Stimulated activated CD8-positive, alpha-beta memory T cell treated with anti-CD3 and anti-CD28 coated beads, Interleukin-7, amount 100 ng/mL, for 48 hours (primary cell): ENCODE measurements at regions not wholly inside any gene's neighbourhood (a gene's known extent, or its start where the extent isn't known, plus 50 kb on each side); places are given as distances from the start of the nearest gene placed in this dataset.
"Not testable (repeated sequence)": the region's sequence is repeated elsewhere in the genome, so short reads cannot be mapped to it uniquely, and the experiment has no call there.

Experiments
- DNase-seq, 2 donors: peaks; one replicate each; pipeline ENCODE4 v3.0.0-alpha.2; 2020; ENCODE audit warnings: low read depth in 1 of 2; ENCODE audit errors: extremely low read depth in 1 of 2

DNA sequence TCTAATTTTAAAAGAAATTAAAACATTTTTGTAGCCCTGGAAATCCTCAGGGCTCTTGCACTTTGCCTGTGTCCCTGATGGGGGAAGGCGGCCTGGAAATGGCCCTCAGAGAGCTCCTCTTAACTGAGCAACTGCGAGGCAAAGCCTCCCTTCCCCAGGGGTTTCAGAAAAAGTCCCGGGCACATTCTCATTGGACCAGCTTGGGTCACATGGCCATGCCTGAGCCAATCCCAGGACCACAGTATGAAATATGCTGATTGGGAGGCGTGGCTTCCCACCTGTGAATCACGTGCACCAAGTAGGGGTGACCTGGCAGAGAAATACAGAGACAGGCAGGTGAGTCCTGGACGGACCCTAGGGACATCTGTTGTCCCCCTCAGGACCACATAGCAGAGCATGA is 90.4 kb upstream of the SFSWAP start:
- DNase-seq, result no peak

DNA sequence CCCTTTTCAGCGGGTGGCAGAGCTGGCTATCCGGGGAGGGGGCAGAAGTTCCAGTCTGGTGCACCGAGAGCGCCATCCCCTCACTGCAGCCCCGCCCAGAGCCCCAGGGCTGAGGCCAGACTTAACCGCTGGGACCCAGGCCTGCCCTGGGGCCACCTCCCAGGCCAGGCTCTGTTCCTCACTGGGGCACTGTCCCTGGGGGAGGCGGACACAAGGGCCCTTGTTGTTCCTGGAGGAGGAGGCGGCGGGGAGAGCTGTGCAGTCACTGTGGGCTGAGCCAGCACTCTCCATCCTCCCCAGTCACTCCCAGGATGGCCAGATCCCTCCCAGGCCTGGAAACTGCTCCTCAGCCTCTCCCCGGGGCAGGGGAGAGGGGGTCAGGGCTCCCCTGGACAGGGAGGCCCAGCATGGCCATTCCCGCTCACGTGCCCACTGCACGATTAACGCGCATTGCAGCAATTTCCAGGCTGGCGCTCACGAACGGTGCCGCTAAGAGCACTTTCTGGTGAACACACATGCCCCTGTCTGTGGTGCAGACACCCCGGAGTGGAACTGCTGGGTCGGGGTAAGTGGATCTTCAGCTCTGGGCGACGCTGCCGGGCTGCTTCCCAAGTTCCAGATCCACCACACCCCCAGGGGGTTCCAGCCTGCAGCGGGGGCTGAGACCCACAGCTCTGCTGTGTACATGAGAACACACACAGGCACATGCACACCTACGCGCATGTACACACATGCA is 89.8 kb upstream of the SFSWAP start:
- no peak for DNase-seq

DNA sequence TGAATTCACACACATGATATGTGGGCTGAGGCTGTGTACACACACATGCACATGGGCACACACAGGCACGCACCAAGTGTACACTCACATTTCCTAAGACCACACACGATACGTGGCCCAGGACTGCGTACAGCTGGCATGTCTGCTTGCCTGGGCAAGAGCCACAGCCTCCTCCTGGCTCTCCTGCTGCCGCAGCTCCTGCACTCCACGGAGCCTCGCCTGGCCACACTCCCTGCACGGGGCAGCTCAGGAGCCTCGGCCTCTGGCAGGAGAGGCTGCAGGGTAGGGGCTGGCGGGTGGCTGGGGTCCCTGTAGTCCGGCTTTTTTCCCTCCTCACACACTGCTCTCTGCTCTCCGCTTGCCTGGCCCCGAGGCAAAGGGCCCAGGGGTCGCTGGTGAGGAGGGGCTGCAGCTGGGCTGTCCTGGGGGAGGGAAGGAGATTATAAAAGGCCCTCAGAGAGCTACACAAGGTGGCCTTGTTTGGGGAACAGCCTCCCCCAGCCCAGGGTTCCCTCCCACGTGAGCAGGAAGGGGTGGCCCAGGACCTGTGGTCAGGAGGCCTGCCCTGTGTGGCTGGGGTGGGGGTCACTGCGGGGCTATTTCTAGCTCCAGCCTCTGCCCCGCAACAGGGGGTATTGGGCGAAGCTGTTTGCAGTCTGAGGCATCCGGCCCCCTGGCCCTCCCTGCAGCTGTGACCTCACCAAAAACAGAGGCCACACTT is 89.0 kb upstream of the SFSWAP start:
- no peak for DNase-seq

DNA sequence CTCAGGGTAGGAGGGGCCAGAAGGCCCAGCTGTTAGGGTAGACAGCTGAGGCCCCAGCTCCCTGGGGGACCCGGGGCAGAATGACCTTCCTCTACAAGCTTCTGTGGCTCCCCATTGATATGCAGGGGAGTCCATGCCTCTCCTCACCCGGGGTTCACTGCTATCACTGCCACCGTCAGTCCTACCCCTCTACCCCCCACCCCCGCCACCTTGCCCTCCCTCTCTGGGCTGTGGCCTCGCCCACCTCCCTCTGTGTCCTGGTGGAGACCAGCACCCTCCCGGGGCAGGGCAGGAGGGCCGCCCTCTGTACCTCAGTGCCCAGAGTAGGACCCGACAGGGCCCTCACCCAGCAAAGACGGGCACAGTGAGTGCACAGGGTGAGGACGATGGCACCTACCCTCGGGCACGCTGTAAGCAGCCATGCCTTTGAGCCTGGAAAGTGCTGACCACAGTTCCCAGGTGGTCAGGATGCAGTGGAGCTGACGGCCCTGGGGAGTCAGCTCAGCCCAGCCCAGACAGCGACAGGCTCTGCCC is 88.4 kb upstream of the SFSWAP start:
- DNase-seq, result no peak

DNA sequence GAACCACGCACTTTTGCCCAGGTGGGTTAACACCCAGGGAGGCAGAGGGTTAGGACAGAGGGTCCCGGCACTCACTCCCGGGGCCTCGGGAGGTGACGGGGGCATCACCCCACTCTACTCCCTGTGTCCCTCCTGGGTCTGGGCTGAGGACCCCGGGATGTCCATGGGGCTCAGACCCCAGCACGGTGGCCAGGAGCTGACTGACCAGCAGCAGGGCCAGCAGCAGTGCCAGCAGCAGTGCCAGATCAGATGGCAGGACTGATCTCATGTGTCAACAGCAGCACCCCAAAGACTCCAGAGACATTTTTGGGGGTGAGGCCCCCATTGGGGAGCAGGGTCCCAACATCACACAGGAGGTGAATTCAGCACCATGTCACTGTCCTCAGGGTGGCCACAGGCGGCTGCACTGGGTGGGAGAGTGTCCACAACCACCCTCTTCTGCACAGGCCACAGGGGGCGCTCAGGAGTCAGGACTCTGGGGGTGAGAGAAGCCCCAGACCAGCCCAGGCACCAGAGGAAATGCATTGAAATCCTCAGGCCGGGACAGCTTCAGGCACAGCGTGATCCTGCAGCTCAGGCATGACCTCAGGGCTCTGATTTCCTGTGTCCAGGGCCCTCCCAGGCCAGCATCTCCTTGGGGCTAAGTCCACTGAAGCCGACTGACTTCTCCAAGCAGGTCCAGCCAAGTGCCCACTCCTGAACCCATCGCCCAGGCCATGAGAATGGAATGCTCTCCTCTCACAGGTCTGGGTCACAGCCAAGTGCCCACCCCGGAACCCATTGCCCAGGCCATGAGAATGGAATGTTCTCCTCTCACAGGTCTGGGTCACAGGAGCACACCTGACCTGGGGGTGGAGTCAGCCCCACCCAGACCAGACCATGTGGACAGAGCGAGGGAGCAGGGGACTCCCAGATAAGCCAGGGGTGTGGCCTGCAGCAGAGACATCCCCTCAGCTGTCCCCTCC is 87.2 kb upstream of the SFSWAP start:
- not testable (repeated sequence) for DNase-seq

DNA sequence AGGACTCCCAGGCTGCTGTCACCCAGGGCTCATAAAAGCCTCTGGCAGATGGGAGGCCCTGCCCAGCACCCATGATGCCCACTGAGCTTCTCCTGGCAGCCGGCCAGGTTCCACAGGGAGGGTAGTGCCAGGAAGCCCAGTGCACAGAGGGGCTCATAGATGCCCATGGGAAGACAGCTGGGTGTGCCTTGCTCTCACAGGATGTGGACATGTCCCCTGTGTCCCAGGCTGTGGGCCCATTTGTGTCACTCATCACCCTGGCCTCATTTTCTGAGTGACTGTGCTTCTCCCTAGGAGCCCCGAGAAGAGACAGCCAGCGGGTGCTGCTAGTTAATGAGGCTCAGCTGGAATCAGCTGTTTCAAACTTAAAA is 86.5 kb upstream of the SFSWAP start:
- not testable (repeated sequence) for DNase-seq

DNA sequence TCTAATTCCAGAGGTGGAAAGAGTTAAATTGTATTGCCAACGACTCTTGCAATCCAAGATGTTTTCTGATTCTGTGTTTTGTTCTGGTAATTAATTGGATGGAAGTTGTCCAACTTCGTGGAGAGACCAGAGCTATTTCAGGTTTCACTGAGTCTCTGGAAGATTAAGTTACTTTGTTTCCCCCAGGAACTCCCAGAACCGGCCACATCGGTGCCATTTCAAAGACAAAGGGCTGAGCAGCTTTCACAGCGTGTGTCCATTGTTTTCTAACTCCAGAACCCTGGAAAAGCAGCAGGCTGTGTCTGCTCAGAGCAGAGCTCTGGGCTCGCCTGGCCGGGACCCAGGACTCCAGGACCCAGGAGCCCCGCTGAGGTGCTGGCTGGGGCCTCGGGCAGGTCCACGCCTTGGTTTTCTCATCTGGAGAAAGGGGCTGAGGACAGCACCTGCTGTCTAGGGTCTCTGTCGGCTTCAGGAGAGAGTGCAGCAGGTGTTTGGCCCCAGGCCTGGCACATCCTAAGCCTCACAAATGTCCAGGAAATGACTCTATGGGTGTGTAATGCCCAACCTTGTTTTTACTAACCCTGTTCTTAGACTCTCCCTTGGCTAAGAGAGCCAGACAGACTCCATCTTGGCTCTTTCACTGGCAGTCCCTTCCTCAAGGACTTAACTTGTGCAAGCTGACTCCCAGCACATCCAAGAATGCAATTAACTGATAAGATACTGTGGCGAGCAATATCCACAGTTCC is 86.0 kb upstream of the SFSWAP start:
- not testable (repeated sequence) for DNase-seq

DNA sequence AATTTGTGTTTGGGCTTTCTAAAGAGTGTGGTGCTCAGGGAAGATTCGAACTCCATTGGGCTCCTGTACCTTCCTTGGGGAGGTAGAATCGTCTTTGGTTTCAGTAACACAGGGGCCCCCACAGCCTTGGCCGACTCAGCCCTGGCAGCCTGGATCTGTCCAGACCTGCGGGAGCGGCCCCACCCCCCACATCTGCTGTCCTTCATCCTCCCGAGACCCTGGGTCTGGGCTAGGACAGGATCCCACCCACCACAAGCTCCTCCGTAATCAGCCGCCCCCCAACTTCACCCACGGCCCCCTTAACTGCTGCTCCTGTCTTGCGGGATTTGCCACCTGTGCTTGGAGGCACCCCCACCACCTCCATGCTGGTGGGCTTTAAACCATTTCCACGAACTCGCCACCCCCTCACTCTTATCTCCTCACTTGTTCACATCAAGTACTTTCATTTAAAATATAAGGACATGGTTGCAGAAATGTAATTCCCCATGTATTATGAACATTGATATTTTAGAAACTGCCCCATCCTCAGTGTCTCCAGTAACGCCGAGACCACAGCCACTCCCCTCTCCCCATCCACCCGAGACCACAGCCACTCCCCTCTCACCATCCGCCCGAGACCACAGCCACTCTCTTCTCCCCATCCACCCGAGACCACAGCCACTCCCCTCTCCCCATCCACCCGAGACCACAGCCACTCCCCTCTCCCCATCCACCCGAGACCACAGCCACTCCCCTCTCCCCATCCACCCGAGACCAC is 84.7 kb upstream of the SFSWAP start:
- not testable (repeated sequence) for DNase-seq

DNA sequence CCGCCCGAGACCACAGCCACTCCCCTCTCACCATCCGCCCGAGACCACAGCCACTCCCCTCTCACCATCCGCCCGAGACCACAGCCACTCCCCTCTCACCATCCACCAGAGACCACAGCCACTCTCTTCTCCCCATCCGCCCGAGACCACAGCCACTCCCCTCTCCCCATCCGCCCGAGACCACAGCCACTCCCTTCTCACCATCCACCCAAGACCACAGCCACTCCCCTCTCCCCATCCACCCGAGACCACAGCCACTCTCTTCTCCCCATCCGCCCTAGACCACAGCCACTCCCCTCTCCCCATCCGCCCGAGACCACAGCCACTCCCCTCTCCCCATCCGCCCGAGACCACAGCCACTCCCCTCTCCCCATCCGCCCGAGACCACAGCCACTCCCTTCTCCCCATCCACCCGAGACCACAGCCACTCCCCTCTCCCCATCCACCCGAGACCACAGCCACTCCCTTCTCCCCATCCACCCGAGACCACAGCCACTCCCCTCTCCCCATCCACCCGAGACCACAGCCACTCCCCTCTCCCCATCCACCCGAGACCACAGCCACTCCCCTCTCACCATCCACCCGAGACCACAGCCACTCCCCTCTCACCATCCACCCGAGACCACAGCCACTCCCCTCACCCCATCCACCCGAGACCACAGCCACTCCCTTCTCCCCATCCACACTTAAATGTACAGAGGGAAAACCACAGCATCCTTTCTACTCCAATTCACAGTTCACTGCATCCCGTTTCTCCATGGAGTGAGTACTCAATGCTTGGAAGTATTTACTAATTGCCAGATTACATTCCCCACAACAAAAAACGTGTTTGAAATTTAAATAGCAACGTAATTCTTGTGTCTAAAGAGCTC is 83.5 kb upstream of the SFSWAP start:
- not testable (repeated sequence) for DNase-seq

DNA sequence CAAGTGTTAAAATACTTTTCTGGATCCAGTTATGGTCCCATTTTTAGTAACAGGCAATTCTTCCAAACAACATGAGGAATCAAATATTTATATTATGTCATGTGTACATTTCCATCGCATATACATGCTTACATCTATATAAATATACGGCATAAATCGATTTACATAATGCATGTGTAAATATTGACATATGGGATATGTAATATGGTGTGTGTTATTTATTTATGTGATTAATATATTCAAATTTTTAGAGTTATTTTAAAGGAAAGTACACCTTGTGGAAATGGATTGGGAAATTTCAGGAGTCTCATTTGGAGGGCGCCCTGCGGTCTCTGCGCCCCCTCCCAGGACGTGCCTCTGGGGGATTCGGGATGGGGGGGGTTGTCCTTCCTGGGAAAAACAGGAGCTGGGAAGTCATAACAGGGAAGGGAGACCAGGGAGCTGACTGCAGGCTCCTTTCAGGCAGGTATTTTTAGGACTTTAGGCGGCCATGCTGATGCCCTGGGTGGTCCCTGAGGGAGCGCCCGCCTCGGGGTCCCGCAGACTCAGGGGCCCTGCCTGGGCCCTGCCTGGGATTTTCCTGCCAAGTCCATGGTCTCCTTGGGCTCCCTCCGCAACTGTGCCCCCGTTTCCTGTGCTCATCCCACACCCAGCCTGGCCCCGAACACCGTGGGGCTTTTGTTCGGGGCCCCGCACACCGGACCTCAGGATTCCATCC is 82.7 kb upstream of the SFSWAP start:
- DNase-seq, result no peak

DNA sequence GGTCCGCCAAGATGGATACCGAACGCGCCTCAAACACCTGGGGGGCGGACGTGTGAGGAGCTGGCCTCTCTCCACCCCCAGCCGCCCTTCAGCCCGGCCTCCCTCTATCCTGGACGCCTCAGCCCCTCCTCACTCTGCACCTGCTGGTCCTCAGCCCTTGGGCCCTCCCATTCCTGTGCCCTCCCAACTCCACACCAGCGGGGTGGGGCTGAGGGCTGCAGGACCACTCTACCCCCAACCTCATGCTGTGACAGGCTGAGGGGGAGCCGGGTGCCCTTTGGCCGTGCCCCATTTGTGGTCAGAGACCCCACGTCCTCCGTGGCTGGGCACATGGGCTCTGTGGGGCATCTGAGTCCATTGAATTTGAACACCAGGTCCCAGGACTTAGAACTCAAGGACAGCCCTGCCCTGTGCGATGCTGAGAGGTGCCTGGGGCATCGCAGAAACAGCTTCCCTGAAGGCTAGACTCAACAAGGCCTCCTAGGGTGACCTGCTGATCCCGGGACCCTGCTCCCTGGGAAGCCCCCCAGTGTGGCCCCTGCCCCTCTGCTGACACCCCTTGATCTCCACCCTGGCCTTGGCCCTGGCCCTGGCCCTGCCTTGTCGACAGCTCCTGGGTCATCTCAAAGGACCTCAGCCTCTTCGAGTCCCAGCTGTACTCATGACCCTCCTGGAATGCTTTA is 82.0 kb upstream of the SFSWAP start:
- DNase-seq, result no peak

DNA sequence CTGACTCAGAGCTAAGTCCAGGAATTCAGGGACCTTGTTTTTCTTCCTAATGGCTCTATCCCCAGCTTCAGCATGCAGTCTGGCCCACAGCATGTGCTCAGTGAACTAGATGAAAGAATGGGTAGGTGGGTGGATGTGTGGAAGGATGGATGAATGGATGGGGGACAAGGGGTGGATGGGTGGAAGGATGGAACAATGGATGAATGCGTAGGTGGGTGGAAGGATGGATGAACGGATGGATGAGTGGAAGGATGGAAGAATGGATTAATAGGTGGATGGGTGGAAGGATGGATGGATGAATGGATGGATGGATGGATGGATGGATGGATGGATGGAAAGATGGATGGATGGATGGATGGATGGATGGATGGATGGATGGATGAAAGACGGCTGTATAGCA is 79.7 kb upstream of the SFSWAP start:
- DNase-seq, result no peak

DNA sequence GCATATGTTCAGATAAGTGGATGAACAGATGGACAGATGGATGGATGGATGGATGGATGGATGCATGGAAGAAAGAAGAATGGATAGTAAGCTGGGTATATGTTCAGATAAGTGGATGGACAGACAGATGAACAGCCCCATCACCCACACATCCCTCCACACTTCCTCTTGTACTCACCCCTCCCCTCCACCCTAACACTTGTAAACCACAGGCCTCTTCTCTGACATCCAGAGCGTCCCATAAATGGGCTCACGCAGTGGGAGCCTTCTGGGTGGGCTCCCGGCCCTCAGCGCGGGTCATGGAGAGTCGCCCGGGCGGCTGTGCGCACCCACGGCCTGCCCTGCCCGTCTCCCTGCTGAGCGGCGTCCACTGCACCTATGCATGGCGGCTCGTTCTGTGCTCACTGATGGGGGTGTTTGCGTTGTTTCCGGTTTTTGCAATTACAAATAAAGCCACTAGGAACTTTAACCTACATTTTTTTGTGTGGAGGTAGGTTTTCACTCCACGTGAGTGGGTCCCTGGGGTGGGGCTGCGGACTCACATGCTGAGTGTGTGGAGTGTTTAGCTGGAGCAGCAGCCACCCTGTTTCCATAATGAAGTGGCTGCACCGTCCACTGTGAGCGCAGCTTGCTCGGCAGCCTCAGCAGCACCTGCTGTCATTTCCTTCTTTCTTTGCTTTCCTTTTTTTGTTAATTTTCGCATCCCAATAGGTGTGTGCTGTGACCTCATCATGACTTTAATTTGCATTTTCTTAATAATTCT is 78.8 kb upstream of the SFSWAP start:
- not testable (repeated sequence) for DNase-seq

DNA sequence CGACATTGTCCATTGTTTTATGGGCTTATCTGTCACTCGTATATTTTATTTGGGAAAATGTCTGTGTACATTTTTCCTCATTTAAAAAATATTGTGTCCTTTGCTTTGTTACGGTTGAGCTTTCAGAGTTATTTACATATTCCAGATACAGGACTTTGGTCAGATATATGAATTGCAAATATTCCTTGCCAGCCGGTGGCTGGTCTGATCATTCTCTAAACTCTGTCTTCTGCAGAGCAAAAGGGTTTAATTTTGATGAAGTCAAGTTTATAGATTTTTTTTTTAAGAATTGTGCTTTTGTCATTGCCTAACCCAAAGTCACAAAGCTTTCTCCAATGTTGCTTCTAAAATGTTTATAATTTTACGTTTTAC is 78.3 kb upstream of the SFSWAP start:
- DNase-seq, result not testable (repeated sequence)

DNA sequence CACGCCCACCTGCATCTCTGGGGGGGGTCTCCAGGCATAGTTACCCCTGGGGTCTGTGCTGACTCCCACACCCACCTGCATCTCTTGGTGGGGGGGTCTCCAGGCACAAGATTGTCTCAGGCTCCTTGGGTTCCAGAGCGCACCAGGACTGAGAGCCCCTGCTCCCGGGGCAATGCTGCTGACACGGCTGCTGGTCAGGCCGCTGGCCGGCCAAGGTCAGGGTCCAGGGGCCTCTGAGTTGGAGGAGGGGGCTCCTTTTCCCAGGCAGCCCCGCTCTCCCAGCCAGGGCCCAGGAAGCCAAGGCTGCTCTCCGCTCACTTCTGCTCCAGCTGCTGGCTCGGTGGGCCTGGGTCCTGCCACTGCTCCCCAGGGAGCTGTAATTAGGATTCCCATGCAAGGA is 77.3 kb upstream of the SFSWAP start:
- not testable (repeated sequence) for DNase-seq

DNA sequence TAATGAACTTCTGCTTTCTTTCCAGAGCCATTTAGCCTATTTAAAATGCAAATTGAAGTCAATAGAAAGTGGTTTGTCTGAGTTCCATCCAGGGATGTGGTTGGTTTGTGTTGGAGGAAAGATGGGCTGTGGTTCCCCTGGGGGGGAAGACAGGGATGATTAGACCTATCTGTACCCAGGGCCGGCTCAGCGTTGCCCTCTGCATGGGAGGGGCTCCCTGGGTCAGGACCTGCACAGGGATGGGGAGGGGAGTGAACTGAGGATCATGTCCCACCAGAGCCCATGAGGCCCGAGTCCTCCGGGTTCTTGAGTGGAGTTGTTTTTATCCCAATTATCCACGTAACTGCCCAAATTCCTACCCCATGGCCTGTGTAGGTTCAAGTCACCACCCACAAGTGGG is 76.9 kb upstream of the SFSWAP start:
- no peak for DNase-seq

DNA sequence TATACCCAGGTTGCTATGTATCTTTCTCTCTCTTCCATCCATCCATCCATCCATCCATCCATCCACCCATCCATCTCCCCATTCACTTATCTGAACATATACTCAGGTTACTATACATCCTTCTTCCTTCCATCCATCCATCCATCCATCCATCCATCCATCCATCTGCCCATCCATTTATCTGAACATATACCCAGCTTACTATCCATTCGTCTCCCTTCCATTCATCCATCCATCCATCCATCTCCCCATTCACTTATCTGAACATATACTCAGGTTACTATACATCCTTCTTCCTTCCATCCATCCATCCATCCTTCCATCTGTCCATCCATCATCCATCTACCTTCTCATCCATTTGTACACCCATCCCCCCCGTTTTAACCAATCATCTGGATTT is 75.9 kb upstream of the SFSWAP start:
- DNase-seq, result not testable (repeated sequence)
